Stomach (tissue), 8 donors: ENCODE measurements at regions not wholly inside any gene's neighbourhood (a gene's known extent, or its start where the extent isn't known, plus 50 kb on each side); places are given as distances from the start of the nearest gene placed in this dataset.
"Not testable (repeated sequence)": the region's sequence is repeated elsewhere in the genome, so short reads cannot be mapped to it uniquely, and the experiment has no call there.

Experiments used
- DNase-seq, 2 donors: peaks; one replicate each; pipeline versions ENCODE4 v3.0.0 to v3.0.0-alpha.2; 2013 to 2019
- H3K27ac ChIP-seq, 5 donors: fragments of 200-600 bp in 4 of 5; sonication (generic) in 4 of 5; one replicate each; pipeline ENCODE4 v1.5.1; 2013 to 2019; ENCODE audit warnings: mild to moderate bottlenecking in 1 of 5, moderate library complexity in 1 of 5
- H3K27me3 ChIP-seq, 3 donors: fragments of 200-600 bp; sonication (generic); one replicate each; pipeline ENCODE4 v1.5.1; 2017 to 2019; ENCODE audit warnings: mixed run types in 1 of 3
- H3K36me3 ChIP-seq, 4 donors: fragments of 200-600 bp; sonication (generic); 1 replicate in 3 of 4; 2 replicates in 1 of 4; pipeline ENCODE4 v1.5.1; 2016 to 2019
- H3K4me1 ChIP-seq, 4 donors: fragments of 200-600 bp; sonication (generic); one replicate each; pipeline ENCODE4 v1.5.1; 2016 to 2019
- H3K4me3 ChIP-seq, 4 donors: fragments of 200-600 bp; sonication (generic) in 3 of 4; one replicate each; pipeline ENCODE4 v1.5.1; 2016 to 2019; ENCODE audit warnings: mild to moderate bottlenecking in 1 of 4
- H3K9me3 ChIP-seq, 4 donors: fragments of 200-600 bp; sonication (generic); one replicate each; pipeline ENCODE4 v1.5.1; 2016 to 2019
- EP300 ChIP-seq: sonication (generic); formaldehyde crosslinking; IDR thresholded peaks from one replicate; pipeline ENCODE4 v1.6.1; 2017; ENCODE audit warnings: antibody characterized with exemption
- POLR2A ChIP-seq, 4 donors: fragments of 450-650 bp; IDR thresholded peaks; one replicate each; pipeline ENCODE4 v1.6.1; 2016; ENCODE audit warnings: antibody characterized with exemption in 4 of 4, control low read depth in 2 of 4, mild to moderate bottlenecking in 1 of 4, moderate library complexity in 1 of 4
- POLR2AphosphoS5 ChIP-seq, 3 donors: sonication (generic); formaldehyde crosslinking; IDR thresholded peaks; one replicate each; pipeline ENCODE4 v1.6.1; 2016; ENCODE audit warnings: antibody characterized with exemption in 3 of 3
- WGBS, 5 donors: extraction: QIAGEN DNeasy Blood & Tissue Kit in 3 of 5; methylation state at CpG; one replicate each; pipeline versions ENCODE4 v1.1.5 to v1.1.7; 2013 to 2018; 5-methylcytosine and 5-hydroxymethylcytosine counted together
- intact Hi-C: fragments of 100-400 bp; cut with DNase I; formaldehyde crosslinking; loops from one replicate; pipeline ENCODE4 v1.15.1; 2023; ENCODE audit warnings: low total_unique reads
- TF ChIP-seq, protein P1 (sequence below), 7 experiments: fragments of 450-650 bp in 4 of 7; fragments of 200-600 bp in 3 of 7; sonication (generic) in 3 of 7; IDR thresholded peaks; one replicate each; pipeline ENCODE4 v1.5.1; 2016 to 2019; ENCODE audit warnings: antibody characterized with exemption in 7 of 7, control low read depth in 2 of 7, mild to moderate bottlenecking in 1 of 7
- donor health status: healthy with polysubstance abuse.
- donor health status: Bipolar disorder and iron deficiency.
- donor health status: healthy.

DNA sequence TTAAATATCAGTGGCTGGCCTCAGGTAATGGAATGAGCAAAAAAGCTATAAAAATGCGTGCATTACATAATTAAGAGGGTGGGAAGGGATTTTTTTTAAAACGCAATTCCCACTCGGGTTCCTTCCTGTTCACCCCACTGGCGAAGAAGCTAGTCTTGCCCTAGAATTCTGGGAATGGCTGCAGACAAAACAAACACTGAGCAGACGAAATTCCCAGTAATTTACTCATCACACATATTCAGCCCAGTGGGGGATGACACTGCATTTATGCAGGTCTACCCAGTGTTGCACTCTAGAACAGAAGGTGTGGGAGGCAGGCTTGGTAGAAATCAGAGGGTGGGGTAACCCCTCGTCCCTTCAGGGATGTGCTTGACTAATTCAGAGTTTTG, 2695.0 kb upstream of the DEFB115 start:
- no peak for TF ChIP-seq POLR2A (IDR thresholded peaks at IDR 0.05)
- TF ChIP-seq, protein P1, sequence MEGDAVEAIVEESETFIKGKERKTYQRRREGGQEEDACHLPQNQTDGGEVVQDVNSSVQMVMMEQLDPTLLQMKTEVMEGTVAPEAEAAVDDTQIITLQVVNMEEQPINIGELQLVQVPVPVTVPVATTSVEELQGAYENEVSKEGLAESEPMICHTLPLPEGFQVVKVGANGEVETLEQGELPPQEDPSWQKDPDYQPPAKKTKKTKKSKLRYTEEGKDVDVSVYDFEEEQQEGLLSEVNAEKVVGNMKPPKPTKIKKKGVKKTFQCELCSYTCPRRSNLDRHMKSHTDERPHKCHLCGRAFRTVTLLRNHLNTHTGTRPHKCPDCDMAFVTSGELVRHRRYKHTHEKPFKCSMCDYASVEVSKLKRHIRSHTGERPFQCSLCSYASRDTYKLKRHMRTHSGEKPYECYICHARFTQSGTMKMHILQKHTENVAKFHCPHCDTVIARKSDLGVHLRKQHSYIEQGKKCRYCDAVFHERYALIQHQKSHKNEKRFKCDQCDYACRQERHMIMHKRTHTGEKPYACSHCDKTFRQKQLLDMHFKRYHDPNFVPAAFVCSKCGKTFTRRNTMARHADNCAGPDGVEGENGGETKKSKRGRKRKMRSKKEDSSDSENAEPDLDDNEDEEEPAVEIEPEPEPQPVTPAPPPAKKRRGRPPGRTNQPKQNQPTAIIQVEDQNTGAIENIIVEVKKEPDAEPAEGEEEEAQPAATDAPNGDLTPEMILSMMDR (IDR thresholded peaks at IDR 0.05) = no peak
- TF ChIP-seq EP300 = no peak
- no peak for TF ChIP-seq POLR2AphosphoS5 (IDR thresholded peaks at IDR 0.05)
- DNase-seq = no peak
- intact Hi-C loops = no loop called here
- Histone ChIP-seq H3K9me3 (peaks cover 0 to 43% (median 21%) of the 10 kb centered on the region in 4 donors), H3K27ac (no peak overlapping the region), H3K4me3 (no peak overlapping the region), H3K27me3 (no peaks in the 10 kb centered on the region), H3K36me3 (peaks cover 0 to 24% (median 7%) of the 10 kb centered on the region in 4 donors), H3K4me1 (no peaks in the 10 kb centered on the region)
- 53 to 63% (median 61%) methylated on average over 6 of the region's 6 CpGs for WGBS, 5 donors

GRCh38 chr20:28562899-28563521, 2694.5 kb upstream of the DEFB115 start:
- H3K4me1 ChIP-seq, H3K27ac ChIP-seq, H3K4me3 ChIP-seq, intact Hi-C loops, H3K27me3 ChIP-seq, DNase-seq: not testable (repeated sequence)
- WGBS, 5 donors = 58 to 66% (median 60%) methylated on average over 6 of the region's 6 CpGs
- Histone ChIP-seq H3K36me3 (peaks cover 0 to 24% (median 7%) of the 10 kb centered on the region in 4 donors), H3K9me3 (peaks cover 0 to 43% (median 21%) of the 10 kb centered on the region in 4 donors)

DNA sequence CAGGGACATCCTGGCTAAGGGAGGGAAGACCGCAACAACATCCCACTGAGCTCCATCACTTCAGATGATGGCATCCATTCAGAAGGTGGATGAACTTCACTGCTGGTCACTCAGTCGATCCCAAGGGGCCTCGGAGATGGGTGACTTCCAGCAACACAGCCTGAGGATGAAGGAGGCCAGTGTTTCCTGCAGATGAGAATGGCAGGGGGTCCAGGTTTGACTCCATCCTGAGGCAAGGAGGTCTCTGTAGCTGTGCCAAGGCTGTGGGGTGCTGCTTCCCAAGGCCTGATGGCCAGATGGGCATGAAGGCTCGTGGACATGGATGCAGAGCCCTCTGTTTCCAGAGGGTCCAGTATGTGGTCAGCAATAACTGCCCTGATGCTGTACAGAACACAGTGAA, 2693.4 kb upstream of the DEFB115 start:
- intact Hi-C loops, DNase-seq: not testable (repeated sequence)
- 56 to 71% (median 60%) methylated on average over 4 of the region's 4 CpGs for WGBS, 5 donors

GRCh38 chr20:28564688-28565463, 2692.6 kb upstream of the DEFB115 start:
- DNase-seq, H3K27ac ChIP-seq, H3K4me3 ChIP-seq, H3K27me3 ChIP-seq, intact Hi-C loops, H3K4me1 ChIP-seq: not testable (repeated sequence)
- peaks cover 0 to 24% (median 7%) of the 10 kb centered on the region in 4 donors for H3K36me3 ChIP-seq
- WGBS, 5 donors = 49 to 64% (median 60%) methylated on average over 12 of the region's 12 CpGs
- H3K9me3 ChIP-seq = peaks cover 0 to 39% (median 19%) of the 10 kb centered on the region in 4 donors

More for the DNA sequence above, 2693.4 kb upstream of the DEFB115 start:
- H3K4me1 ChIP-seq, H3K4me3 ChIP-seq, H3K27ac ChIP-seq, H3K27me3 ChIP-seq: not testable (repeated sequence)
- peaks cover 0 to 24% (median 7%) of the 10 kb centered on the region in 4 donors for H3K36me3 ChIP-seq
- H3K9me3 ChIP-seq = peaks cover 0 to 43% (median 21%) of the 10 kb centered on the region in 4 donors

DNA sequence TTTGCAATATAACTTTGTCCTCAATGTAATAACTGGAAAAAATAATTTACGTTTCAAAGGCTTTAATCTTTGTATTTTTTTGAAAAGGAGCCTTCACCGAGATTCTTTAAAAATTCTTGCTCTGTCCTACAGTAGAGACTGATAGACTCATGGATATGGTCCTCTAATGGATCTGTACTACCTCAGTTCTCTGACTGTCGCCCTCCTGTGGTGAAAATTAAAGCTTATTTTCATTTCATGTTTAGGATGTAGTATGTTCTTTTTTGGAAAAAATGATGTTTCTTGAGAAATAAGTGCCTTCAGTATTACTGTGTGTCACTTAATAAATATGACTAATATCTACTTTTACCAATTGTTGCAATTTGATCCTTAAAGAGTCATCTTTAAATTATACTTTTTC, 2681.5 kb upstream of the DEFB115 start:
- H3K4me3 ChIP-seq, DNase-seq, H3K27me3 ChIP-seq, H3K4me1 ChIP-seq, intact Hi-C loops, H3K27ac ChIP-seq: not testable (repeated sequence)
- Histone ChIP-seq H3K9me3 (peaks cover 0 to 11% (median 4%) of the 10 kb centered on the region in 4 donors), H3K36me3 (peaks cover 0 to 13% (median 5%) of the 10 kb centered on the region in 4 donors)
- 46 to 79% (median 62%) methylated on average over 2 to 3 of the region's 3 CpGs for WGBS, 5 donors

GRCh38 chr20:28591680-28592079, 2665.8 kb upstream of the DEFB115 start:
- intact Hi-C loops, H3K4me1 ChIP-seq, H3K9me3 ChIP-seq, H3K4me3 ChIP-seq, H3K27me3 ChIP-seq, DNase-seq, H3K27ac ChIP-seq: not testable (repeated sequence)
- 76 to 88% (median 85%) methylated on average over 2 to 3 of the region's 3 CpGs for whole genome bisulfite sequencing, 5 donors
- peaks cover 0 to 17% (median 2%) of the 10 kb centered on the region in 4 donors for H3K36me3 ChIP-seq

GRCh38 chr20:28593383-28593782, 2664.1 kb upstream of the DEFB115 start:
- 83 to 93% (median 92%) methylated on average over 4 of the region's 4 CpGs for WGBS, 5 donors
- H3K27ac ChIP-seq, H3K36me3 ChIP-seq, H3K4me1 ChIP-seq, intact Hi-C loops, H3K9me3 ChIP-seq, H3K4me3 ChIP-seq, DNase-seq, H3K27me3 ChIP-seq: not testable (repeated sequence)

DNA sequence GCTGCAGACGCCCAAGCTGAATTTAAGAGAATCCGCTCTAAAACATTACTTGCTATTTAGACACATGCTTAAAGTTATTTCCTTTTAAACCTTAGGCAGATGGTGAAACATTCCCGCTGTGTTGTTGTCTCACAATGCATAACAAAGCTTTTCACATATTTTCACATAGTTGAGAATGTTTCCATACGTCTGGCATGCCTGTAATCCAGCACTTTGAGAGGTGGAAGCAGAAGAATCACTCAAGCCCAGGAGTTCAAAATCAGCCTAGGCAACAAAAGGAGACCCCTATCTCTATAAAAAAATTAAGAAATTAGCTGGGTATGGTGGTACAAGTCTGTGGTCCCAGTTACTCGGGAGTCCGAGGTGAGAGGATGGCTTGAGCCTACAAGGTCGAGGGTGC, 2663.0 kb upstream of the DEFB115 start:
- 73 to 89% (median 88%) methylated on average over 4 to 7 of the region's 7 CpGs for WGBS, 5 donors
- intact Hi-C loops = not testable (repeated sequence)

GRCh38 chr20:28602006-28602402, 2655.5 kb upstream of the DEFB115 start:
- 3 to 8% (median 7%) methylated on average over 4 to 7 of the region's 7 CpGs for WGBS, 5 donors
- Histone ChIP-seq H3K9me3 (peaks cover 0 to 16% (median 0%) of the 10 kb centered on the region in 4 donors), H3K4me3 (peak overlapping the region; percentile 52 to 72 (median 62)), H3K27ac (peak overlapping the region; percentile 56 to 85 (median 76))
- H3K4me1 ChIP-seq, intact Hi-C loops, H3K36me3 ChIP-seq, DNase-seq, H3K27me3 ChIP-seq: not testable (repeated sequence)

More for the DNA sequence above, 2663.0 kb upstream of the DEFB115 start:
- not testable (repeated sequence) for H3K36me3 ChIP-seq, H3K4me3 ChIP-seq, DNase-seq, H3K9me3 ChIP-seq, H3K4me1 ChIP-seq, H3K27me3 ChIP-seq, H3K27ac ChIP-seq
